ENCODE measurements at regions not wholly inside any gene's neighbourhood (a gene's known extent, or its start where the extent isn't known, plus 50 kb on each side); places are given as distances from the start of the nearest gene placed in this dataset.

DNA sequence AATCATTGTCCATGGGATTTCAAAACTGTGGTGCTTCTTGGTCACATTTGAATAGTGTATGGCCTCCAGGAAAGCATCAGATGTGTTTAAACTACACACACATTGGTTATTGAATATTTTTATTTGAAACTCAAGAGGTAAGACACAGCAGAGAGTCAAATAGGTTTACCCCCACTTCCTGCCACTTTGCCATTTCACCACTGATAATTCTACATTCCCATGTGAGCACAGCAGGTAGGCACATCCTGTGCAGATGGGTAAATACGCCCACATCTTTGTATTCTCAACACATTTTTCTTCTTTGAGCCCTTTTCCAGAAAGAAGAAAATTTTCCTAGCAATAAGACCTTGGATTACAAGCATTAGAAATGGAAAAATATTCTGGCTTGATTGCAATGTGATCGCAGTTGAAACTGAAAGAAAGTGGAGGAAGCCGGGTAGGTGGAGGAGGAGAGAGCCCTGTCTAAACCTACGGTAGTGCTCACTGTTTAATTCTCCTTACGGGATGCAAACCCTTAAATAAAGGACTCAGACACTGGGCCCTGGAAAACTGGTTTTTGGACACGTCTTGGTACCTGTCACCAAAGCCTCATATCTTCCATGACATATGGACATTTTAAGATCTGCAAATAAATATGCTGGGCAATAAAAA is 167.7 kb downstream of the COG6 start:
- TF ChIP-seq, protein P1, sequence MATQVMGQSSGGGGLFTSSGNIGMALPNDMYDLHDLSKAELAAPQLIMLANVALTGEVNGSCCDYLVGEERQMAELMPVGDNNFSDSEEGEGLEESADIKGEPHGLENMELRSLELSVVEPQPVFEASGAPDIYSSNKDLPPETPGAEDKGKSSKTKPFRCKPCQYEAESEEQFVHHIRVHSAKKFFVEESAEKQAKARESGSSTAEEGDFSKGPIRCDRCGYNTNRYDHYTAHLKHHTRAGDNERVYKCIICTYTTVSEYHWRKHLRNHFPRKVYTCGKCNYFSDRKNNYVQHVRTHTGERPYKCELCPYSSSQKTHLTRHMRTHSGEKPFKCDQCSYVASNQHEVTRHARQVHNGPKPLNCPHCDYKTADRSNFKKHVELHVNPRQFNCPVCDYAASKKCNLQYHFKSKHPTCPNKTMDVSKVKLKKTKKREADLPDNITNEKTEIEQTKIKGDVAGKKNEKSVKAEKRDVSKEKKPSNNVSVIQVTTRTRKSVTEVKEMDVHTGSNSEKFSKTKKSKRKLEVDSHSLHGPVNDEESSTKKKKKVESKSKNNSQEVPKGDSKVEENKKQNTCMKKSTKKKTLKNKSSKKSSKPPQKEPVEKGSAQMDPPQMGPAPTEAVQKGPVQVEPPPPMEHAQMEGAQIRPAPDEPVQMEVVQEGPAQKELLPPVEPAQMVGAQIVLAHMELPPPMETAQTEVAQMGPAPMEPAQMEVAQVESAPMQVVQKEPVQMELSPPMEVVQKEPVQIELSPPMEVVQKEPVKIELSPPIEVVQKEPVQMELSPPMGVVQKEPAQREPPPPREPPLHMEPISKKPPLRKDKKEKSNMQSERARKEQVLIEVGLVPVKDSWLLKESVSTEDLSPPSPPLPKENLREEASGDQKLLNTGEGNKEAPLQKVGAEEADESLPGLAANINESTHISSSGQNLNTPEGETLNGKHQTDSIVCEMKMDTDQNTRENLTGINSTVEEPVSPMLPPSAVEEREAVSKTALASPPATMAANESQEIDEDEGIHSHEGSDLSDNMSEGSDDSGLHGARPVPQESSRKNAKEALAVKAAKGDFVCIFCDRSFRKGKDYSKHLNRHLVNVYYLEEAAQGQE (IDR thresholded peaks at IDR 0.05; ENCODE audit: insufficient read depth in 1 of 2, low read depth in 2 of 2, low read length in 2 of 2) = no peak
- TF ChIP-seq POLR2AphosphoS5 (IDR thresholded peaks at IDR 0.05; ENCODE audit: low read depth, low read length) (no peak), TAF1 (IDR thresholded peaks at IDR 0.05; ENCODE audit: borderline replicate concordance, insufficient read depth, low read length) (no peak)

DNA sequence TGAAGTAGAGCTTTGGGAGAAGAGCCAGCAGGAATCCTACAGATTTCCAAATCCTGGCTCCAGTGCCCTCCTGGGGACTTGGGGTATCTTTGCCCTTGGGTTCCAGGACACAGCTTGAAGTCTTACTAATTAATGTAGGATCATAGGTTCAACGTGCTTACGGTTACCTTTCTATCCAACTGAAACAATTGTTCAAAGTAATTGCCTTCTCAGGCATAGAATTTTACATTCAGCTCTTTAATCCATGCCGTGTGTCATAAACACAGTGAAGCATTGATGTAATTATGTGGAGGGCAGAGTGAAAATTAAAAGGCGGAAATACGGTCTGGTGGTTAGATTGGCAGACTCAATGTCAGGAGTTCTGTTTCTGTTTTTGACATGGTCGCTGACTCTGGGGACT is 170.4 kb downstream of the COG6 start:
- TF ChIP-seq SIN3A (IDR thresholded peaks at IDR 0.05; ENCODE audit: borderline replicate concordance, insufficient read depth, low read length) = no peak
- TF ChIP-seq TAF1 (IDR thresholded peaks at IDR 0.05; ENCODE audit: borderline replicate concordance, insufficient read depth, low read length) = no peak
- TF ChIP-seq, protein P1 (IDR thresholded peaks at IDR 0.05; ENCODE audit: insufficient read depth in 1 of 2, low read depth in 2 of 2, low read length in 2 of 2) = no peak

DNA sequence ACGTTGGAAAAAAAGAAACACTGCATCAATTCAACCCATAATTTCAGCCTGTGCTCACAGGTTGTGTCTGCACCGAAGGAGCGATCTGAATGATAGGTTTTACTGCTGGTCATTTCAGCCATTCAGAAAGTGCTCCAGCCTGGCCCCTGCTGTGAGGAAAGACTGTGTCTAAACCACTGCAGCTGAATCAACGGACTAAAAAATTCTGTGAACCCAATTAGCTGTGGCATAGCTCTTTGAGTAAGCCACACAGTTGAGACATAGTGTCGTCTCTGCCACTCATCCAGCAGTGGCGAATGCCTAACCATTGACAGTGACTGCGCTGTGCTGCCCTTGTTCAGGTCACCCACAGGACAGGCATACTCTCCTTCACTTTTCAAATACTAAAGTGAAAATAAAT is 179.8 kb downstream of the COG6 start:
- TF ChIP-seq FOXP2 (optimal IDR thresholded peaks at IDR 0.05; ENCODE audit: borderline replicate concordance, extremely low read depth, extremely low read length, insufficient read depth) = no peak
- no peak for TF ChIP-seq SIN3A (IDR thresholded peaks at IDR 0.05; ENCODE audit: borderline replicate concordance, insufficient read depth, low read length)
- TF ChIP-seq, protein P1 (IDR thresholded peaks at IDR 0.05; ENCODE audit: insufficient read depth in 1 of 2, low read depth in 2 of 2, low read length in 2 of 2) = no peak
- TF ChIP-seq TAF1 (IDR thresholded peaks at IDR 0.05; ENCODE audit: borderline replicate concordance, insufficient read depth, low read length) = no peak
- no peak for TF ChIP-seq POLR2AphosphoS5 (IDR thresholded peaks at IDR 0.05; ENCODE audit: low read depth, low read length)

DNA sequence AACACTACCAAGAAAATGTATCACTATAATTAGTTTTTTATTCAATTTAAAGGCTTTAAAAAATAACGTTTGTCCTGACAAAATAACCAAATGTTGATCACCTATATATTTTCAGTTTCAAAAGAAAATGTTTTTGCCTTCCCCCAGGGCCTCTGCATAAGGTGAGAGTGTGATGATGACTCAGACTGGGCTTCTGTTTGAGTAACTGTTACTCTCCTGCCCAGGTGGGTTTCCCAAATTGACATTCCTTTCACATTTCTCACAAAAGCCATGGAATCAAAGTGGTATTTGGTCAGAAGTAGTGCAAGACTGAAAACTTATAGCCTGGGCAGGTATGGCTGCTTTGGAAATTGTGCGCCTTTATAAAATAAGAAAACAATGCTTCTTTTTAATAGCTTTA is 180.6 kb downstream of the COG6 start:
- TF ChIP-seq POLR2AphosphoS5 (IDR thresholded peaks at IDR 0.05; ENCODE audit: low read depth, low read length) = no peak
- TF ChIP-seq TAF1 (IDR thresholded peaks at IDR 0.05; ENCODE audit: borderline replicate concordance, insufficient read depth, low read length) = no peak
- TF ChIP-seq, protein P1 (IDR thresholded peaks at IDR 0.05; ENCODE audit: insufficient read depth in 1 of 2, low read depth in 2 of 2, low read length in 2 of 2) = no peak
- no peak for TF ChIP-seq FOXP2 (optimal IDR thresholded peaks at IDR 0.05; ENCODE audit: borderline replicate concordance, extremely low read depth, extremely low read length, insufficient read depth)
- no peak for TF ChIP-seq SIN3A (IDR thresholded peaks at IDR 0.05; ENCODE audit: borderline replicate concordance, insufficient read depth, low read length)

DNA sequence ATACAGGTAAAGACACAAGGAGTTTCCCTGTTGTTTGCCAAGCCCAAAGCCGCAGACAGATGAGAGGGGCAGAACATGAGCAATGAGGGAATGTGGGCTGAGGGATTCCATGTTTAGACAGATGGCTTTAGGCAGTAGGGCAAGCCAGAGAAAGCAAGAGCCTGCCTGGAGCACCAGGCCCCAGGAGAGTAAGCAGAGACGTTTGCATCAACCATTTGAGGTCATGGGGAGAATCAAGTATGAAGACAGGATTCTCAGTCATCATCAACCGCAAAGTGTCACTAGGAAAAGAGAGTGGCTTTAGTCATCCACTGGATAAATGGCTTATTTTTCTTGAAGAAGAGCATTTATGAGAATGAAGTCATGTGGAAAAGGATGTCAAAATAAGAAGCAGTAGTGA is 184.7 kb downstream of the COG6 start:
- TF ChIP-seq, protein P1 (IDR thresholded peaks at IDR 0.05; ENCODE audit: insufficient read depth in 1 of 2, low read depth in 2 of 2, low read length in 2 of 2) = no peak
- TF ChIP-seq FOXP2 (optimal IDR thresholded peaks at IDR 0.05; ENCODE audit: borderline replicate concordance, extremely low read depth, extremely low read length, insufficient read depth) = no peak
- TF ChIP-seq POLR2AphosphoS5 (IDR thresholded peaks at IDR 0.05; ENCODE audit: low read depth, low read length) = no peak
- TF ChIP-seq SIN3A (IDR thresholded peaks at IDR 0.05; ENCODE audit: borderline replicate concordance, insufficient read depth, low read length) = no peak
- no peak for TF ChIP-seq TAF1 (IDR thresholded peaks at IDR 0.05; ENCODE audit: borderline replicate concordance, insufficient read depth, low read length)

Measured in PFSK-1 (cell line).